Adrenal gland (tissue), 9 donors: ENCODE measurements at regions not wholly inside any gene's neighbourhood (a gene's known extent, or its start where the extent isn't known, plus 50 kb on each side); places are given as distances from the start of the nearest gene placed in this dataset.

Experiments used
- DNase-seq, 7 donors: peaks; one replicate each; pipeline ENCODE4 v3.0.0-alpha.2; 2019 to 2020
- H3K27ac ChIP-seq, 5 donors: fragments of 200-600 bp; sonication (generic) in 4 of 5; 1 replicate in 3 of 5; 2 replicates in 2 of 5; pipeline versions ENCODE4 v1.5.1 to v1.8.0; 2016 to 2020; ENCODE audit warnings: mild to moderate bottlenecking in 1 of 5
- H3K27me3 ChIP-seq: fragments of 200-600 bp; 2 replicates; pipeline ENCODE4 v1.8.0; 2021
- H3K36me3 ChIP-seq, 2 donors: fragments of 200-600 bp; replicated peaks in 1 of 2; 1 replicate in 1 of 2; 2 replicates in 1 of 2; pipeline versions ENCODE4 v1.5.1 to v1.8.0; 2018 to 2022
- H3K4me1 ChIP-seq, 2 donors: fragments of 200-600 bp; replicated peaks in 1 of 2; 1 replicate in 1 of 2; 2 replicates in 1 of 2; pipeline versions ENCODE4 v1.5.1 to v1.8.0; 2018 to 2021
- H3K4me3 ChIP-seq, 4 donors: fragments of 200-600 bp; sonication (generic) in 3 of 4; one replicate each; pipeline ENCODE4 v1.5.1; 2016 to 2018
- H3K9me3 ChIP-seq, 3 donors: fragments of 200-600 bp; sonication (generic) in 1 of 3; replicated peaks in 1 of 3; 1 replicate in 2 of 3; 2 replicates in 1 of 3; pipeline versions ENCODE4 v1.5.1 to v1.8.0; 2016 to 2021
- POLR2A ChIP-seq, 2 donors: fragments of 450-650 bp; IDR thresholded peaks; one replicate each; pipeline ENCODE4 v1.6.1; 2017; ENCODE audit warnings: antibody characterized with exemption in 2 of 2, mild to moderate bottlenecking in 2 of 2, moderate library complexity in 1 of 2
- WGBS, 4 donors: extraction: QIAGEN DNeasy Blood & Tissue Kit in 2 of 4; methylation state at CpG; one replicate each; pipeline versions ENCODE4 v1.1.5 to v1.1.7; 2013 to 2017; 5-methylcytosine and 5-hydroxymethylcytosine counted together
- intact Hi-C, 2 donors: fragments of 100-400 bp; cut with DNase I; formaldehyde crosslinking; loops; one replicate each; pipeline versions ENCODE4 v1.14.1 to v1.15.0; 2022 to 2023
- TF ChIP-seq, protein P1 (sequence below), 6 experiments: fragments of 450-650 bp in 4 of 6; fragments of 200-600 bp in 2 of 6; sonication (generic) in 1 of 6; IDR thresholded peaks; 1 replicate in 5 of 6; 2 replicates in 1 of 6; pipeline versions ENCODE4 v1.5.1 to v1.8.0; 2016 to 2021; ENCODE audit warnings: antibody characterized with exemption in 6 of 6, mild to moderate bottlenecking in 2 of 6, moderate library complexity in 1 of 6
- donor health status: healthy with polysubstance abuse.
- donor health status: Bipolar disorder and iron deficiency.
- donor health status: DM: yes; HTN: yes; CAD: no.
- donor health status: DM: no; HTN: no; CAD: no.
- donor health status: DM: no; HTN: no; CAD: no.

DNA sequence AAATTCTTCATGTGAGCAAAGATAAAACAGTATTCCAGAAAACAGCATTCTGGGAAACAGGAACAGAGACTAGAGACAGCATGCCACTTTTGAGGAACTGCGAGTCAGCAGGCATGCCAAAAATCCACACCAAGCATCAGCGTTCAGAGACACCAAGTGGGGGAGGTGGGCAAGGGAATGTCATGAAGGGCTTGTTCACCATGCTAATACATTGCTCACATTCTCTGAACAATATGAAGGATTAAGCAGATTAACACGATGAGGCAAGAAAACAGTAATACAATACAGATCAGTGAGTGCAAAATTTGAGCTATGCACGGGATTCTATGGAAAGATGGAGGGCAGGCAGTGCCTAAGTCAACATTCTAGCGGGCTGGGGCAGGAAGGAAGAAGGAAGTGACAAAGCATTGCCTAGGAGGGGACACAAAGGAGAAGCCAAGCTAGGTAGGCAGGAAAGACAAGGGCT, 278.3 kb downstream of the FBXW7 start:
- Histone ChIP-seq H3K27ac (no peak overlapping the region), H3K4me3 (no peak overlapping the region), H3K9me3 (peaks cover 0 to 10% (median 0%) of the 10 kb centered on the region in 3 donors), H3K4me1 (no peaks in the 10 kb centered on the region), H3K36me3 (no peaks in the 10 kb centered on the region), H3K27me3 (no peaks in the 10 kb centered on the region)
- TF ChIP-seq, protein P1, sequence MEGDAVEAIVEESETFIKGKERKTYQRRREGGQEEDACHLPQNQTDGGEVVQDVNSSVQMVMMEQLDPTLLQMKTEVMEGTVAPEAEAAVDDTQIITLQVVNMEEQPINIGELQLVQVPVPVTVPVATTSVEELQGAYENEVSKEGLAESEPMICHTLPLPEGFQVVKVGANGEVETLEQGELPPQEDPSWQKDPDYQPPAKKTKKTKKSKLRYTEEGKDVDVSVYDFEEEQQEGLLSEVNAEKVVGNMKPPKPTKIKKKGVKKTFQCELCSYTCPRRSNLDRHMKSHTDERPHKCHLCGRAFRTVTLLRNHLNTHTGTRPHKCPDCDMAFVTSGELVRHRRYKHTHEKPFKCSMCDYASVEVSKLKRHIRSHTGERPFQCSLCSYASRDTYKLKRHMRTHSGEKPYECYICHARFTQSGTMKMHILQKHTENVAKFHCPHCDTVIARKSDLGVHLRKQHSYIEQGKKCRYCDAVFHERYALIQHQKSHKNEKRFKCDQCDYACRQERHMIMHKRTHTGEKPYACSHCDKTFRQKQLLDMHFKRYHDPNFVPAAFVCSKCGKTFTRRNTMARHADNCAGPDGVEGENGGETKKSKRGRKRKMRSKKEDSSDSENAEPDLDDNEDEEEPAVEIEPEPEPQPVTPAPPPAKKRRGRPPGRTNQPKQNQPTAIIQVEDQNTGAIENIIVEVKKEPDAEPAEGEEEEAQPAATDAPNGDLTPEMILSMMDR (IDR thresholded peaks at IDR 0.05) = no peak
- TF ChIP-seq POLR2A (IDR thresholded peaks at IDR 0.05) = no peak
- WGBS, 4 donors = 57 to 66% (median 60%) methylated on average over 5 of the region's 5 CpGs
- intact Hi-C loops = no loop called here
- DNase-seq = no peak

DNA sequence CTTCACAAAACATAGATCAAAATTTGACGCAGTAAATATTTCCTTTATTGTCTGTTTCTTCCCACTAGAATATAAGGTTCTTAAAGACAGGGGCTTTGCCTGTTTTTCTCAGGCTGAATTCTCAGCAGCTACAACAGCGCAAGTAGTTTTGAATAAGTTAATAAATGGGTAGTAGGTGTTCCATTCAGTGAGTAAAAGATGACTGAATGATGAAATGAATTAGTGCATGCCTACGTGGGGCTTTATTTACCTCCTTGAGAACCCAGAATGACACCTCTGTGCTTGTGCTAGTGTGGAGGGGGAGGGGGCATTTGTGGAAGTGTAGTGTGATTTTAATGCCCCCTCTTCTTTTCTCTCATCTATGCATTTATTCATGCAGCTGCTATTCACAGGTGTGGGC, 278.9 kb downstream of the FBXW7 start:
- no peak overlapping the region for H3K4me3 ChIP-seq
- H3K36me3 ChIP-seq = no peaks in the 10 kb centered on the region
- no peak for DNase-seq
- intact Hi-C loops = no loop called here
- no peaks in the 10 kb centered on the region for H3K4me1 ChIP-seq
- no peak for TF ChIP-seq POLR2A (IDR thresholded peaks at IDR 0.05)
- TF ChIP-seq, protein P1 (IDR thresholded peaks at IDR 0.05) = no peak
- H3K27ac ChIP-seq = no peak overlapping the region
- no peaks in the 10 kb centered on the region for H3K27me3 ChIP-seq
- H3K9me3 ChIP-seq = peaks cover 0 to 10% (median 0%) of the 10 kb centered on the region in 3 donors
- 71 to 76% (median 72%) methylated on average over 3 of the region's 3 CpGs for WGBS, 4 donors

DNA sequence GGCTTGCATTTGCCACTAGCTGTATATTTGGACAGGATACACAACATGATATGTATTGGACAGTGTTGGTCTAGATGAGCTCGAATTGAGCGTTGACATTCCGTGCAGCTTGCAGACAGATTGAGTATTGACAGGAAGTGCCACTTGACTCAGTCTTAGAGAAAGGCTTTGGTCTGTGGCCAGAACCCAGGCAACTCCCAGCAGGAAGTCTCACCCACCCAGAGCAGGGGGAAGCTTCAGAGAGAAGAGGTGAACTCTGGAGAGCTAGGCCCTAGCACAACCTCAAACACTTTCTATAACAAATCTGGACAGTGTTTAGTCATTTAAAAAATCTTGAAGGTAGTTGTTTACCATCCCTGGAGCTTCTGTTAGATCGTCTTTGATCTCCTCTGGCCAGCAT, 280.5 kb downstream of the FBXW7 start:
- H3K4me3 ChIP-seq = no peak overlapping the region
- H3K27ac ChIP-seq = no peak overlapping the region
- H3K9me3 ChIP-seq = peaks cover 0 to 4% (median 0%) of the 10 kb centered on the region in 3 donors
- intact Hi-C loops = no loop called here
- 61 to 64% (median 62%) methylated on average over 4 of the region's 4 CpGs for WGBS, 4 donors
- H3K4me1 ChIP-seq = no peaks in the 10 kb centered on the region
- H3K27me3 ChIP-seq = no peaks in the 10 kb centered on the region
- TF ChIP-seq, protein P1 (IDR thresholded peaks at IDR 0.05) = no peak
- TF ChIP-seq POLR2A (IDR thresholded peaks at IDR 0.05) = no peak
- DNase-seq = peak in 3 of 7 donors; percentile 7 to 18 (median 16)
- H3K36me3 ChIP-seq = no peaks in the 10 kb centered on the region

DNA sequence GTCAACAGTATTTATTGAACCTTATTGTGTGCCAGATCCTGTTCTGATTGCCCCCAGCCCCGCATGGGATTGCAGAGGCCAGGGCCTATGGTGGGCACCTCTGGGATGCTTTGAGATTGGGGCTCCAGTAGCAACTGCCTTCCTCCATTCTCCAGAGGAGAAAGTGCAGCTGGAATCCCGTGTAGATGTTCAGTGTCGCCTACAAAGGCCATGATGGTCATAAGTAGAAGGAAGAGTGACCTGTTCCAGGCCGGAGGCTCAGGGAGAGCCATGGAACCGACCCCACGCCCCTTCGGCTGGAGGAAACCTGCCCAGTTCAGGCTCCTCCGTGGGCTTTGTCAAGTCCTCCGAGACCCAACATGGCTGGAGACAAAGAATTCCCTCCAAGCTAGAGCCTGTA, 287.5 kb downstream of the FBXW7 start:
- WGBS, 4 donors = 86 to 90% (median 89%) methylated on average over 8 to 9 of the region's 9 CpGs
- no peaks in the 10 kb centered on the region for H3K36me3 ChIP-seq
- H3K27ac ChIP-seq = no peak overlapping the region
- H3K9me3 ChIP-seq = no peaks in the 10 kb centered on the region
- no peaks in the 10 kb centered on the region for H3K4me1 ChIP-seq
- H3K27me3 ChIP-seq = no peaks in the 10 kb centered on the region
- intact Hi-C loops = no loop called here
- TF ChIP-seq POLR2A (IDR thresholded peaks at IDR 0.05) = no peak
- TF ChIP-seq, protein P1 (IDR thresholded peaks at IDR 0.05) = no peak
- H3K4me3 ChIP-seq = no peak overlapping the region
- DNase-seq = no peak
